H9 (cell line): ENCODE measurements at regions not wholly inside any gene's neighbourhood (a gene's known extent, or its start where the extent isn't known, plus 50 kb on each side); places are given as distances from the start of the nearest gene placed in this dataset.

Experiments
- DNase-seq: peaks from one replicate; pipeline ENCODE4 v3.0.0-alpha.2; 2017
- H2AFZ ChIP-seq: one replicate; pipeline ENCODE4 v1.6.1; 2013; ENCODE audit warnings: mild to moderate bottlenecking, low read length, control low read depth, moderate library complexity
- H2AK5ac ChIP-seq: 2 replicates; pipeline ENCODE4 v1.6.1; 2013; ENCODE audit warnings: low read length, control low read depth, mixed read lengths; ENCODE audit not compliant: insufficient read length
- H2BK120ac ChIP-seq: one replicate; pipeline ENCODE4 v1.6.1; 2013; ENCODE audit warnings: low read depth, mild to moderate bottlenecking, low read length, control low read depth, inconsistent platforms; ENCODE audit not compliant: poor library complexity, severe bottlenecking
- H2BK12ac ChIP-seq: 2 replicates; pipeline ENCODE4 v1.6.1; 2013; ENCODE audit warnings: low read length, control low read depth, mixed read lengths, low read depth; ENCODE audit not compliant: insufficient read length
- H2BK15ac ChIP-seq: 2 replicates; pipeline ENCODE4 v1.6.1; 2013; ENCODE audit warnings: low read depth, low read length, control low read depth
- H2BK20ac ChIP-seq: one replicate; pipeline ENCODE4 v1.6.1; 2013; ENCODE audit warnings: low read depth, mild to moderate bottlenecking, low read length, control low read depth, inconsistent platforms; ENCODE audit not compliant: poor library complexity, severe bottlenecking
- H2BK5ac ChIP-seq: 2 replicates; pipeline ENCODE4 v1.6.1; 2013; ENCODE audit warnings: low read length, control low read depth, mixed read lengths; ENCODE audit not compliant: insufficient read length
- H3K14ac ChIP-seq: 2 replicates; pipeline ENCODE4 v1.6.1; 2013; ENCODE audit warnings: low read length, control low read depth; ENCODE audit not compliant: insufficient read depth
- H3K18ac ChIP-seq: 2 replicates; pipeline ENCODE4 v1.6.1; 2013; ENCODE audit warnings: low read depth, mild to moderate bottlenecking, mixed read lengths, low read length, control low read depth; ENCODE audit not compliant: insufficient read length
- H3K23ac ChIP-seq: 2 replicates; pipeline ENCODE4 v1.6.1; 2013; ENCODE audit warnings: low read length, control low read depth, mixed read lengths, low read depth; ENCODE audit not compliant: insufficient read length
- H3K23me2 ChIP-seq: 2 replicates; pipeline ENCODE4 v1.6.1; 2013; ENCODE audit warnings: low read depth, mild to moderate bottlenecking, mixed read lengths, low read length, control low read depth; ENCODE audit not compliant: insufficient read length, poor library complexity, severe bottlenecking
- H3K27ac ChIP-seq: 2 replicates; pipeline ENCODE4 v1.5.1; 2013; ENCODE audit warnings: low read length, control low read depth, mixed read lengths, low read depth; ENCODE audit not compliant: insufficient read length
- H3K27me3 ChIP-seq: 2 replicates; pipeline ENCODE4 v1.6.1; 2013; ENCODE audit warnings: low read length, control low read depth, inconsistent platforms; ENCODE audit not compliant: insufficient read depth
- H3K4ac ChIP-seq: 2 replicates; pipeline ENCODE4 v1.6.1; 2013; ENCODE audit warnings: low read depth, mild to moderate bottlenecking, control low read depth, inconsistent platforms, low read length, moderate library complexity
- H3K4me1 ChIP-seq: 2 replicates; pipeline ENCODE4 v1.6.1; 2013; ENCODE audit warnings: low read length, control low read depth, inconsistent platforms; ENCODE audit not compliant: insufficient read depth
- H3K4me2 ChIP-seq: 2 replicates; pipeline ENCODE4 v1.6.1; 2013; ENCODE audit warnings: low read length, control low read depth, mixed read lengths; ENCODE audit not compliant: insufficient read length, insufficient read depth
- H3K56ac ChIP-seq: 2 replicates; pipeline ENCODE4 v1.6.1; 2013; ENCODE audit warnings: low read depth, mild to moderate bottlenecking, mixed read lengths, low read length, control low read depth; ENCODE audit not compliant: insufficient read length
- H3K79me1 ChIP-seq: 2 replicates; pipeline ENCODE4 v1.6.1; 2013; ENCODE audit warnings: low read depth, mild to moderate bottlenecking, moderate library complexity, low read length, control low read depth, inconsistent platforms; ENCODE audit not compliant: insufficient read depth, poor library complexity, severe bottlenecking
- H3K79me2 ChIP-seq: 2 replicates; pipeline ENCODE4 v1.6.1; 2013; ENCODE audit warnings: low read length, control low read depth, inconsistent platforms; ENCODE audit not compliant: insufficient read depth
- H3K9ac ChIP-seq: 2 replicates; pipeline ENCODE4 v1.6.1; 2013; ENCODE audit warnings: low read length, control low read depth, mixed read lengths; ENCODE audit not compliant: insufficient read length; ENCODE audit errors: extremely low read depth
- H3K9me3 ChIP-seq: one replicate; pipeline ENCODE4 v1.6.1; 2013; ENCODE audit warnings: low read depth, low read length, inconsistent platforms; ENCODE audit not compliant: control insufficient read depth
- H3T11ph ChIP-seq: one replicate; pipeline ENCODE4 v1.6.1; 2013; ENCODE audit warnings: mild to moderate bottlenecking, low read length, control low read depth, inconsistent platforms
- H4K20me1 ChIP-seq: one replicate; pipeline ENCODE4 v1.6.1; 2013; ENCODE audit not compliant: control insufficient read depth, insufficient read length, insufficient read depth
- H4K5ac ChIP-seq: 2 replicates; pipeline ENCODE4 v1.6.1; 2013; ENCODE audit warnings: low read depth, mild to moderate bottlenecking, mixed read lengths, low read length, control low read depth; ENCODE audit not compliant: insufficient read length
- H4K8ac ChIP-seq: replicated peaks from 2 replicates; pipeline ENCODE4 v1.6.1; 2013; ENCODE audit warnings: low read length, control low read depth, mixed read lengths, low read depth; ENCODE audit not compliant: insufficient read length
- H4K91ac ChIP-seq: 2 replicates; pipeline ENCODE4 v1.6.1; 2013; ENCODE audit warnings: low read depth, mild to moderate bottlenecking, moderate library complexity, mixed read lengths, low read length, control low read depth; ENCODE audit not compliant: insufficient read length
- H3K27ac Mint-ChIP-seq, 3 experiments: 2 replicates in 2 of 3; 3 replicates in 1 of 3; pipeline ENCODE4 v1.8.0; 2020 to 2021; ENCODE audit warnings: mixed read lengths in 3 of 3, mild to moderate bottlenecking in 1 of 3, moderate library complexity in 1 of 3
- H3K27me3 Mint-ChIP-seq: 2 replicates; pipeline ENCODE4 v1.8.0; 2021; ENCODE audit warnings: low read depth, mild to moderate bottlenecking, moderate library complexity, mixed read lengths
- H3K36me3 Mint-ChIP-seq, 3 experiments: 2 replicates in 2 of 3; 3 replicates in 1 of 3; pipeline ENCODE4 v1.8.0; 2020 to 2021; ENCODE audit warnings: low read depth in 3 of 3, mixed read lengths in 3 of 3; ENCODE audit not compliant: insufficient read depth in 1 of 3
- H3K4me1 Mint-ChIP-seq, 2 experiments: 2 replicates each; pipeline ENCODE4 v1.8.0; 2020; ENCODE audit warnings: mixed read lengths in 2 of 2
- H3K4me3 Mint-ChIP-seq, 2 experiments: 2 replicates in 1 of 2; 3 replicates in 1 of 2; pipeline ENCODE4 v1.8.0; 2020 to 2021; ENCODE audit warnings: mild to moderate bottlenecking in 2 of 2, mixed read lengths in 2 of 2, moderate library complexity in 1 of 2
- H3K9me3 Mint-ChIP-seq, 2 experiments: 2 replicates in 1 of 2; 3 replicates in 1 of 2; pipeline ENCODE4 v1.8.0; 2020; ENCODE audit warnings: mild to moderate bottlenecking in 2 of 2, mixed read lengths in 2 of 2, moderate library complexity in 1 of 2
- CTCF ChIP-seq: fragments of 200-600 bp; sonication (generic); conservative IDR thresholded peaks from 3 replicates; pipeline ENCODE4 v1.8.0; 2021; ENCODE audit warnings: antibody characterized with exemption, mild to moderate bottlenecking
- WGBS: extraction: QIAGEN DNeasy Blood & Tissue Kit; methylation state at CpG from one replicate; pipeline ENCODE4 v1.1.7; 2013; ENCODE audit warnings: missing lambda C conversion rate, low lambda C conversion rate, mixed read lengths; ENCODE audit not compliant: insufficient read length; ENCODE audit errors: extremely low coverage; 5-methylcytosine and 5-hydroxymethylcytosine counted together

GRCh38 chr20:60497298-60498035, 539.2 kb downstream of the CDH26 start:
- Histone ChIP-seq H2BK20ac (no peak overlapping the region), H3K23me2 (no peaks in the 10 kb centered on the region), H2AK5ac (no peak overlapping the region), H2AFZ (no peak overlapping the region), H3K27me3 (no peaks in the 10 kb centered on the region), H3K56ac (no peak overlapping the region), H3K79me2 (no peaks in the 10 kb centered on the region), H3T11ph (no peak overlapping the region), H2BK15ac (no peak overlapping the region), H4K20me1 (no peaks in the 10 kb centered on the region), H3K4me1 (no peaks in the 10 kb centered on the region; the same call in 1 of the 2 replicates), H2BK12ac (no peak overlapping the region), H3K18ac (no peak overlapping the region), H3K27ac (no peak overlapping the region), H2BK120ac (no peak overlapping the region), H3K23ac (no peak overlapping the region), H3K9me3 (no peaks in the 10 kb centered on the region), H4K8ac (no peak overlapping the region), H3K4me2 (no peak overlapping the region), H2BK5ac (no peak overlapping the region), H4K91ac (no peak overlapping the region), H3K4ac (no peak overlapping the region), H3K9ac (no peak overlapping the region), H4K5ac (no peak overlapping the region), H3K14ac (no peak overlapping the region), H3K79me1 (no peaks in the 10 kb centered on the region)
- Mint-ChIP-seq H3K4me3 (no peak overlapping the region), H3K27ac (no peak overlapping the region), H3K27me3 (peaks cover 1% of the 10 kb centered on the region), H3K36me3 (no peaks in the 10 kb centered on the region; a peak in 1 of 7 replicates), H3K4me1 (peaks cover 6 to 8% of the 10 kb centered on the region in 2 experiments), H3K9me3 (no peaks in the 10 kb centered on the region)
- TF ChIP-seq CTCF = no peak
- WGBS = no CpG with 5 or more reads among the region's 4 CpGs
- no peak for DNase-seq
